ENCODE measurements at regions not wholly inside any gene's neighbourhood (a gene's known extent, or its start where the extent isn't known, plus 50 kb on each side); places are given as distances from the start of the nearest gene placed in this dataset.

GRCh38 chr1:82920418-82921248 is 1078.3 kb downstream of the TTLL7 start:
- no peak overlapping the region for H3K27ac Mint-ChIP-seq (ENCODE audit: unreplicated experiment)
- CTCF ChIA-PET: no interaction called here
- no peaks in the 10 kb centered on the region for H3K27me3 Mint-ChIP-seq (ENCODE audit: unreplicated experiment)

GRCh38 chr1:82919837-82920236 is 1079.1 kb downstream of the TTLL7 start:
- Mint-ChIP-seq H3K4me3 (ENCODE audit: low read depth, unreplicated experiment) (no peak overlapping the region), H3K27ac (ENCODE audit: unreplicated experiment) (no peak overlapping the region), H3K27me3 (ENCODE audit: unreplicated experiment) (no peaks in the 10 kb centered on the region), H3K36me3 (ENCODE audit: insufficient read depth, unreplicated experiment) (no peaks in the 10 kb centered on the region), H3K4me1 (ENCODE audit: low read depth, unreplicated experiment) (peaks cover 15% of the 10 kb centered on the region), H3K9me3 (ENCODE audit: low read depth, unreplicated experiment) (no peaks in the 10 kb centered on the region)
- BruUV-seq (replicated peaks): no TSS peak
- CTCF ChIA-PET: no interaction called here
- no peak for TF ChIP-seq CTCF (IDR thresholded peaks at IDR 0.05; ENCODE audit: unreplicated experiment)
- no peak for DNase-seq
- intact Hi-C loops (cut with micrococcal nuclease; ENCODE audit: unreplicated experiment): no loop called here

More at GRCh38 chr1:82920418-82921248, 1078.3 kb downstream of the TTLL7 start:
- peaks cover 15% of the 10 kb centered on the region for H3K4me1 Mint-ChIP-seq (ENCODE audit: low read depth, unreplicated experiment)
- intact Hi-C loops (cut with micrococcal nuclease; ENCODE audit: unreplicated experiment): no loop called here
- no peaks in the 10 kb centered on the region for H3K36me3 Mint-ChIP-seq (ENCODE audit: insufficient read depth, unreplicated experiment)
- no peak for TF ChIP-seq CTCF (IDR thresholded peaks at IDR 0.05; ENCODE audit: unreplicated experiment)
- peak; percentile 11 for DNase-seq
- no peak overlapping the region for H3K4me3 Mint-ChIP-seq (ENCODE audit: low read depth, unreplicated experiment)
- BruUV-seq (replicated peaks): no TSS peak
- no peaks in the 10 kb centered on the region for H3K9me3 Mint-ChIP-seq (ENCODE audit: low read depth, unreplicated experiment)

DNA sequence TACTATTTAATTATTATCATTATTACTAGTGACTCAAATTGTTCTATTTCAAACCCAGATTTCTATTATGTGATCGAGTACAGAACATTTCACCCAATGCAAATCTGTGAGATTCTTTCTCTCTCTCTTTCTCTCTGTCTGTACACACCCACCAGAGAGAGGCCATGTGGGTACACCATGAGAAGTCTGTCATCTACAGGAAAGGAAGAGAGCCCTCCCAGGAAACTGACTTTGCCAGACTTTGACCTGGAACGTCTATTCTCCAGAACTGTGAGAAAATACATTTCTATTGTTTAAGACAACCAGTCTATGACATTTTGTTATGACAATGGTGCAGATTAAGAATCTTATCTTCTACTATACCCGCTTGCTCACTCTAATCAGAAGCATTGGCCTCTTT is 1091.6 kb downstream of the TTLL7 start:
- intact Hi-C loops (cut with micrococcal nuclease; ENCODE audit: unreplicated experiment): no loop called here
- CTCF ChIA-PET: no interaction called here
- H3K27ac Mint-ChIP-seq (ENCODE audit: unreplicated experiment): no peak overlapping the region
- no peak for TF ChIP-seq CTCF (IDR thresholded peaks at IDR 0.05; ENCODE audit: unreplicated experiment)
- H3K9me3 Mint-ChIP-seq (ENCODE audit: low read depth, unreplicated experiment): peaks cover 3% of the 10 kb centered on the region
- no peaks in the 10 kb centered on the region for H3K4me1 Mint-ChIP-seq (ENCODE audit: low read depth, unreplicated experiment)
- BruUV-seq (replicated peaks): no TSS peak
- H3K36me3 Mint-ChIP-seq (ENCODE audit: insufficient read depth, unreplicated experiment): no peaks in the 10 kb centered on the region
- DNase-seq: no peak
- H3K4me3 Mint-ChIP-seq (ENCODE audit: low read depth, unreplicated experiment): no peak overlapping the region
- H3K27me3 Mint-ChIP-seq (ENCODE audit: unreplicated experiment): no peaks in the 10 kb centered on the region

- no peak for TF ChIP-seq CTCF (IDR thresholded peaks at IDR 0.05; ENCODE audit: unreplicated experiment)
- no peak overlapping the region for H3K27ac Mint-ChIP-seq (ENCODE audit: unreplicated experiment)
- BruUV-seq (replicated peaks): no TSS peak
- no peak overlapping the region for H3K4me3 Mint-ChIP-seq (ENCODE audit: low read depth, unreplicated experiment)
- intact Hi-C loops (cut with micrococcal nuclease; ENCODE audit: unreplicated experiment): no loop called here
- H3K4me1 Mint-ChIP-seq (ENCODE audit: low read depth, unreplicated experiment): no peaks in the 10 kb centered on the region
- no peak for DNase-seq
- H3K9me3 Mint-ChIP-seq (ENCODE audit: low read depth, unreplicated experiment): peaks cover 3% of the 10 kb centered on the region
- H3K36me3 Mint-ChIP-seq (ENCODE audit: insufficient read depth, unreplicated experiment): no peaks in the 10 kb centered on the region
- CTCF ChIA-PET: no interaction called here
- no peaks in the 10 kb centered on the region for H3K27me3 Mint-ChIP-seq (ENCODE audit: unreplicated experiment)
These were observed 1095.3 kb downstream of the TTLL7 start for GRCh38 chr1:82903626-82904025.
